ENCODE measurements at regions not wholly inside any gene's neighbourhood (a gene's known extent, or its start where the extent isn't known, plus 50 kb on each side); places are given as distances from the start of the nearest gene placed in this dataset.
"Not testable (repeated sequence)": the region's sequence is repeated elsewhere in the genome, so short reads cannot be mapped to it uniquely, and the experiment has no call there.

DNA sequence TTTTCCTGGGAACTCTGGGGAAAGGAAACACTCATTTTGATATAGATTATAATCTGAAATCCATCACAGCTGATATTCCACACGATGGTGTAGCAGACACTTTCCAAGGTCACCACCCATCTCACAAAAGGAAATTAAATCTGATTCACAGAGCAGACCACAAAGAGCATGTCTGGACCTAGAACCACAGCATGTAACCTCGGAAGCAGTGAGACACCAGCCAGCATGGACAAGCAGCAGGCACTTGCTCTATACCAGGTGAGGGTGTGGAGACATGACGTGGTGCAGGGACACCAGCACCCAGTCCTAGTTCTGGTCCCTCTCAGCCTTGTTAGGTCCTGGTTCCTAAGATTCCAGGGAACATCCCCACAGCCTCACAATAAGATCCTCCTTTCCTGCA is 116.7 kb upstream of the SAMD11 start:
- H3K4me1 ChIP-seq (ENCODE audit: control insufficient read depth, insufficient read depth, low read length); POLR2A ChIA-PET; SMC1A ChIA-PET (ENCODE audit: uncharacterized antibody, unreplicated experiment): not testable (repeated sequence)

DNA sequence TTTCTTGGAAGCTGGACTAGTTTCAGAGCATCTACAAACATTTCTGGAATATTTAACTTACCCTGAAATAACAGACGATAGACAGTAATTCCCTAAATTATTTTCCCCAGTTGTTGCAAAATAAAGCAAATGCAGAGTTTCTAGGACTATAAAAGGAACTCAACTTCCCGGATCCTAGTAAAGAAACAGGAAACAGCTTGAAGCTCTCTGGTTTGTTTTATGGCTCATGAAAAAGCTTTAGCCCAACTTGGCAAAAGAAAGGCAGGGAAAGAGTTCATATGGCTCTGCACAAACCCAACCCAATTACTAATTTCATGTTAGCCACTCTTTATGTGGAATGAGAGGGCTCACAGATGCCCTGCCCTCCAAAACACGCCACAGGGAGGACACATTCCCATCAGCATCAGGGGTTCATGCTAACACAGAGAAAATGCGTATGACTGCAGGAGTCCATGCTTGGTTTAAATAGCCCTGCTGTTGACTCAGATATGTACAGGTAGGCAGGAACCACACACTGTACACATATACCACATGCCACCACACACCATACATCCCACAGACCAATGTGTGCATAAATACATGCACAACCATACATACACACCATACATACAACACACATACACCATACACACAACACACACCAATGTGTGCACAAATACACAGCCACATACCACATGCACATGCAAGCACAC is 115.9 kb upstream of the SAMD11 start:
- BruUV-seq (replicated peaks); SMC1A ChIA-PET (ENCODE audit: uncharacterized antibody, unreplicated experiment); H3K27me3 ChIP-seq (replicated peaks in 1 of 2; ENCODE audit: control insufficient read depth in 2 of 2, insufficient read depth in 2 of 2, low read length in 1 of 2); H3K4me3 ChIP-seq; H3K27ac ChIP-seq (ENCODE audit: control insufficient read depth, insufficient read depth); ATAC-seq; POLR2A ChIA-PET; DNase-seq (ENCODE audit: low read depth, low spot score); H3K9ac ChIP-seq (ENCODE audit: control insufficient read depth, insufficient read depth, low read length); H3K79me2 ChIP-seq (ENCODE audit: control insufficient read depth, insufficient read depth, low read length); in situ Hi-C loops (cut with MboI); intact Hi-C loops (cut with micrococcal nuclease; ENCODE audit: unreplicated experiment); RAD21 ChIA-PET (ENCODE audit: unreplicated experiment); H3K36me3 ChIP-seq (ENCODE audit: control insufficient read depth in 2 of 2, insufficient read depth in 2 of 2, low read length in 1 of 2); H4K20me1 ChIP-seq (ENCODE audit: control insufficient read depth, insufficient read depth); H3K9me3 ChIP-seq (replicated peaks; ENCODE audit: control insufficient read depth, insufficient read depth, low read length); H3K4me1 ChIP-seq (ENCODE audit: control insufficient read depth, insufficient read depth, low read length); FAIRE-seq; H2AFZ ChIP-seq (ENCODE audit: control insufficient read depth, low read depth, low read length); H3K4me2 ChIP-seq (ENCODE audit: control insufficient read depth, insufficient read depth); CTCF ChIA-PET: not testable (repeated sequence)
- 94% methylated on average over 2 of the region's 4 CpGs for WGBS (ENCODE audit: insufficient coverage, insufficient replicate concordance, low lambda C conversion rate, missing lambda C conversion rate)

More for the DNA sequence above, 116.7 kb upstream of the SAMD11 start:
- H3K79me2 ChIP-seq (ENCODE audit: control insufficient read depth, insufficient read depth, low read length); RAD21 ChIA-PET (ENCODE audit: unreplicated experiment); intact Hi-C loops (cut with micrococcal nuclease; ENCODE audit: unreplicated experiment); H3K9me3 ChIP-seq (replicated peaks; ENCODE audit: control insufficient read depth, insufficient read depth, low read length); H3K4me2 ChIP-seq (ENCODE audit: control insufficient read depth, insufficient read depth); H3K4me3 ChIP-seq; ATAC-seq; CTCF ChIA-PET; FAIRE-seq; in situ Hi-C loops (cut with MboI); H3K27me3 ChIP-seq (replicated peaks in 1 of 2; ENCODE audit: control insufficient read depth in 2 of 2, insufficient read depth in 2 of 2, low read length in 1 of 2); H2AFZ ChIP-seq (ENCODE audit: control insufficient read depth, low read depth, low read length); H3K27ac ChIP-seq (ENCODE audit: control insufficient read depth, insufficient read depth); H3K36me3 ChIP-seq (ENCODE audit: control insufficient read depth in 2 of 2, insufficient read depth in 2 of 2, low read length in 1 of 2); BruUV-seq (replicated peaks); DNase-seq (ENCODE audit: low read depth, low spot score); H3K9ac ChIP-seq (ENCODE audit: control insufficient read depth, insufficient read depth, low read length); H4K20me1 ChIP-seq (ENCODE audit: control insufficient read depth, insufficient read depth): not testable (repeated sequence)
- WGBS (ENCODE audit: insufficient coverage, insufficient replicate concordance, low lambda C conversion rate, missing lambda C conversion rate): no CpG with 5 or more reads among the region's 3 CpGs

DNA sequence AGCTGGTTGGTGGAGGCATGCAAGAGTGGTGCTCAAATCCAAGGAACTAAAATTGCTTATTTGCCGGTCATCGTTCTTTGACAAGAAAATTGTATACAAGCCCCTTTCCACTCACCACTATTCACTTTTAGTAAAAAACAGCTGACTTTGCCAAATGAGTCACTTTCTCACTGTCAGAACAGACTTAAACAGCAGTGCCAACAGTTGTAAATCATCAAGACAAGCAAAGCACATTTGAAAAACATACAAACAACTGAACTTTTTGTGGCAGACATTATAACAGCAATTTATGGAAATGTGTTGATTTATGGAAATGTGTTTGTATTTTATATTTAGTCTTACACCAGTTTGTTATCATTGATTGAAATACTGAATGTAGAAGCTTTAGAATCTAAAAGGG is 112.8 kb upstream of the SAMD11 start:
- H3K4me2 ChIP-seq (ENCODE audit: control insufficient read depth, insufficient read depth); H2AFZ ChIP-seq (ENCODE audit: control insufficient read depth, low read depth, low read length); in situ Hi-C loops (cut with MboI); ATAC-seq; H3K79me2 ChIP-seq (ENCODE audit: control insufficient read depth, insufficient read depth, low read length); H3K27ac ChIP-seq (ENCODE audit: control insufficient read depth, insufficient read depth); H3K9me3 ChIP-seq (replicated peaks; ENCODE audit: control insufficient read depth, insufficient read depth, low read length); CTCF ChIA-PET; H4K20me1 ChIP-seq (ENCODE audit: control insufficient read depth, insufficient read depth); BruUV-seq (replicated peaks); FAIRE-seq; H3K9ac ChIP-seq (ENCODE audit: control insufficient read depth, insufficient read depth, low read length); RAD21 ChIA-PET (ENCODE audit: unreplicated experiment); intact Hi-C loops (cut with micrococcal nuclease; ENCODE audit: unreplicated experiment); POLR2A ChIA-PET; SMC1A ChIA-PET (ENCODE audit: uncharacterized antibody, unreplicated experiment); H3K36me3 ChIP-seq (ENCODE audit: control insufficient read depth in 2 of 2, insufficient read depth in 2 of 2, low read length in 1 of 2); DNase-seq (ENCODE audit: low read depth, low spot score); H3K27me3 ChIP-seq (replicated peaks in 1 of 2; ENCODE audit: control insufficient read depth in 2 of 2, insufficient read depth in 2 of 2, low read length in 1 of 2); H3K4me1 ChIP-seq (ENCODE audit: control insufficient read depth, insufficient read depth, low read length); H3K4me3 ChIP-seq: not testable (repeated sequence)
- WGBS (ENCODE audit: insufficient coverage, insufficient replicate concordance, low lambda C conversion rate, missing lambda C conversion rate): 81% methylated on average over 2 of the region's 2 CpGs

DNA sequence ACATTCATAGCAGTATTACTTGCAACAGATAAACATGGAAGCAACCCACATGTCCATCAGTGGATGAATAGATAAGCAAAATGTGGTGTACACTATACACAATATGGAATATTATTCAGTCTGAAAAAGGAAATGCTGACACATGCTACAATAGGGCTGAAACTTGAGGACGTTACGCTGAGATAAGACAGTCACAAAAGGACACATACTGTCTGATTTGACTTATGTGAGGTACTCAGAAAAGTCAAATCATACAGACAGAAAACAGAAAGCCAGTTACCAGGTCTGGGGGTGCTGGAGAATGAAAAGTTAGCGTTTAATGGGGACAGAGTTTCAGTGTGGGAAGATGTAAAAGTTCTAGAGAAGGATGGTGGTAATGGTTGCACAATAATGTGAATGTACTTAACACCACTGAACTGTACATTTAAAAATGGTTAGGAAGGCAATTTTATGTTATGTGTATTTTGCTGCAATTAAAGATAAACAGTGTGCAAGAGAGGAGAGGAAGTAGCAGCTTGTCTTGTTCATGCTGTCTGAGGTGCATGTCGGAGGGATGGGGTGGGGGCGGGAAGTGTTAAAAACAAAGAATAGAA is 111.1 kb upstream of the SAMD11 start:
- RAD21 ChIA-PET (ENCODE audit: unreplicated experiment): not testable (repeated sequence)

More for the DNA sequence above, 111.1 kb upstream of the SAMD11 start:
- H3K79me2 ChIP-seq (ENCODE audit: control insufficient read depth, insufficient read depth, low read length); BruUV-seq (replicated peaks); FAIRE-seq; DNase-seq (ENCODE audit: low read depth, low spot score); H3K4me3 ChIP-seq; in situ Hi-C loops (cut with MboI); H3K4me2 ChIP-seq (ENCODE audit: control insufficient read depth, insufficient read depth); H3K9me3 ChIP-seq (replicated peaks; ENCODE audit: control insufficient read depth, insufficient read depth, low read length); POLR2A ChIA-PET; H3K4me1 ChIP-seq (ENCODE audit: control insufficient read depth, insufficient read depth, low read length); CTCF ChIA-PET; intact Hi-C loops (cut with micrococcal nuclease; ENCODE audit: unreplicated experiment); H4K20me1 ChIP-seq (ENCODE audit: control insufficient read depth, insufficient read depth); H3K36me3 ChIP-seq (ENCODE audit: control insufficient read depth in 2 of 2, insufficient read depth in 2 of 2, low read length in 1 of 2); ATAC-seq; SMC1A ChIA-PET (ENCODE audit: uncharacterized antibody, unreplicated experiment); H3K27me3 ChIP-seq (replicated peaks in 1 of 2; ENCODE audit: control insufficient read depth in 2 of 2, insufficient read depth in 2 of 2, low read length in 1 of 2); H3K9ac ChIP-seq (ENCODE audit: control insufficient read depth, insufficient read depth, low read length); H3K27ac ChIP-seq (ENCODE audit: control insufficient read depth, insufficient read depth); H2AFZ ChIP-seq (ENCODE audit: control insufficient read depth, low read depth, low read length): not testable (repeated sequence)
- 95% methylated on average over 5 of the region's 5 CpGs for WGBS (ENCODE audit: insufficient coverage, insufficient replicate concordance, low lambda C conversion rate, missing lambda C conversion rate)
